Activated effector memory CD4-positive, alpha-beta T cell treated with anti-CD3 and anti-CD28 coated beads, Interleukin-2, amount 50 U/mL, for 16 hours (primary cell): ENCODE measurements at regions not wholly inside any gene's neighbourhood (a gene's known extent, or its start where the extent isn't known, plus 50 kb on each side); places are given as distances from the start of the nearest gene placed in this dataset.
"Not testable (repeated sequence)": the region's sequence is repeated elsewhere in the genome, so short reads cannot be mapped to it uniquely, and the experiment has no call there.

ENCODE experiments used
- DNase-seq: peaks from one replicate; pipeline ENCODE4 v3.0.0-alpha.2; 2020

- no peak for DNase-seq
Observed at GRCh38 chr20:48215536-48215935, 430.3 kb upstream of the SULF2 start.

- DNase-seq, result no peak
Observed at GRCh38 chr20:48214601-48215000, 429.3 kb upstream of the SULF2 start.

GRCh38 chr20:48213635-48214034 lies 428.4 kb upstream of the SULF2 start:
- DNase-seq, result not testable (repeated sequence)

GRCh38 chr20:48212806-48213509 lies 427.7 kb upstream of the SULF2 start:
- no peak for DNase-seq

- no peak for DNase-seq
Observed at GRCh38 chr20:48211847-48212246, 426.6 kb upstream of the SULF2 start.

GRCh38 chr20:48211238-48211637 lies 426.0 kb upstream of the SULF2 start:
- DNase-seq, result no peak

GRCh38 chr20:48210111-48211027 lies 425.1 kb upstream of the SULF2 start:
- no peak for DNase-seq

- DNase-seq, result no peak
Observed at GRCh38 chr20:48209102-48209501, 423.8 kb upstream of the SULF2 start.

- no peak for DNase-seq
Observed at GRCh38 chr20:48208176-48208575, 422.9 kb upstream of the SULF2 start.

- DNase-seq, result no peak
Observed at GRCh38 chr20:48207505-48207904, 422.2 kb upstream of the SULF2 start.

GRCh38 chr20:48205786-48206185 lies 420.5 kb upstream of the SULF2 start:
- DNase-seq, result no peak

- DNase-seq, result no peak
Observed at GRCh38 chr20:48205281-48205782, 420.1 kb upstream of the SULF2 start.

- DNase-seq, result no peak
Observed at GRCh38 chr20:48204499-48204898, 419.2 kb upstream of the SULF2 start.

GRCh38 chr20:48203252-48203651 lies 418.0 kb upstream of the SULF2 start:
- no peak for DNase-seq

- DNase-seq, result no peak
Observed at GRCh38 chr20:48202334-48203113, 417.2 kb upstream of the SULF2 start.

- no peak for DNase-seq
Observed at GRCh38 chr20:48201885-48202284, 416.6 kb upstream of the SULF2 start.

GRCh38 chr20:48201188-48201587 lies 415.9 kb upstream of the SULF2 start:
- DNase-seq, result no peak

GRCh38 chr20:48198929-48199451 lies 413.7 kb upstream of the SULF2 start:
- no peak for DNase-seq

- DNase-seq, result no peak
Observed at GRCh38 chr20:48197066-48197465, 411.8 kb upstream of the SULF2 start.

- no peak for DNase-seq
Observed at GRCh38 chr20:48196486-48196885, 411.2 kb upstream of the SULF2 start.

- DNase-seq, result no peak
Observed at GRCh38 chr20:48196001-48196400, 410.7 kb upstream of the SULF2 start.

- no peak for DNase-seq
Observed at GRCh38 chr20:48195121-48195870, 410.0 kb upstream of the SULF2 start.
